Activated CD4-positive, alpha-beta memory T cell treated with anti-CD3 and anti-CD28 coated beads for 36 hours (primary cell): ENCODE measurements at regions not wholly inside any gene's neighbourhood (a gene's known extent, or its start where the extent isn't known, plus 50 kb on each side); places are given as distances from the start of the nearest gene placed in this dataset.

ENCODE experiments used
- CTCF ChIA-PET: fragments of 350-600 bp; sonication (Branson Sonifier 250); formaldehyde crosslinking; loops from one replicate; lab custom pipeline; 2021; ENCODE audit warnings: antibody characterized with exemption, inconsistent platforms; lab: Charles Lee
- POLR2A ChIA-PET: fragments of 350-600 bp; sonication (Branson Sonifier 250); formaldehyde crosslinking; loops from one replicate; lab custom pipeline; 2021; ENCODE audit warnings: antibody characterized with exemption; lab: Charles Lee
- DNase-seq: peaks from one replicate; pipeline ENCODE4 v3.0.0-alpha.2; 2020
- H3K27ac Mint-ChIP-seq: one replicate; pipeline ENCODE4 v1.8.0; 2021; ENCODE audit warnings: mixed read lengths
- H3K27me3 Mint-ChIP-seq: one replicate; pipeline ENCODE4 v1.8.0; 2021; ENCODE audit warnings: mixed read lengths
- H3K36me3 Mint-ChIP-seq: one replicate; pipeline ENCODE4 v1.8.0; 2021; ENCODE audit warnings: mixed read lengths
- H3K4me1 Mint-ChIP-seq: one replicate; pipeline ENCODE4 v1.8.0; 2021; ENCODE audit warnings: low read depth, mixed read lengths
- H3K4me3 Mint-ChIP-seq: one replicate; pipeline ENCODE4 v1.8.0; 2021; ENCODE audit warnings: mild to moderate bottlenecking, mixed read lengths
- H3K9me3 Mint-ChIP-seq: one replicate; pipeline ENCODE4 v1.8.0; 2021; ENCODE audit warnings: mixed read lengths
- intact Hi-C: fragments of 100-400 bp; cut with micrococcal nuclease; formaldehyde crosslinking; loops from one replicate; pipeline ENCODE4 v1.15.1; 2023

DNA sequence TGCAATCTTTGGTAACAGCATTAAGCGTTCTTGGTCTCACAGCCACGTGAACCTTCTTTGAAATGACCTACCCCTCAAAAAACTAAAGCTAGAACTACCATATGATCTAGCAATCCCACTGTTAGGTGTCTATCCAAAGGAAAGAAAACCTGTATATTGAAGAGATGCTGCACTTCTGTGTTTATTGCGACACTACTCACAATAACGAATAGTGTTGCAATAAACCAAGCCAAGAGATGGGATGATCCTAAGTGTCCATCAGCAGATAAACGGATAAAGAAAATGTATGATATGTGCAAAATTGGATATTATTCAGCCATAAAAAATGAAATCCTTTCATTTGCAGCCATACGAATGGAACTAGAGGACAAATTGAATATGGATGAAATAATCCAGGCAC lies 637.9 kb downstream of the EFNB2 start:
- no peaks in the 10 kb centered on the region for H3K9me3 Mint-ChIP-seq
- no peak overlapping the region for H3K4me3 Mint-ChIP-seq
- no peak overlapping the region for H3K27ac Mint-ChIP-seq
- POLR2A ChIA-PET: no interaction called here
- CTCF ChIA-PET: no interaction called here
- H3K4me1 Mint-ChIP-seq: no peaks in the 10 kb centered on the region
- no peaks in the 10 kb centered on the region for H3K36me3 Mint-ChIP-seq
- intact Hi-C loops: no loop called here
- H3K27me3 Mint-ChIP-seq: no peaks in the 10 kb centered on the region
- DNase-seq: no peak

DNA sequence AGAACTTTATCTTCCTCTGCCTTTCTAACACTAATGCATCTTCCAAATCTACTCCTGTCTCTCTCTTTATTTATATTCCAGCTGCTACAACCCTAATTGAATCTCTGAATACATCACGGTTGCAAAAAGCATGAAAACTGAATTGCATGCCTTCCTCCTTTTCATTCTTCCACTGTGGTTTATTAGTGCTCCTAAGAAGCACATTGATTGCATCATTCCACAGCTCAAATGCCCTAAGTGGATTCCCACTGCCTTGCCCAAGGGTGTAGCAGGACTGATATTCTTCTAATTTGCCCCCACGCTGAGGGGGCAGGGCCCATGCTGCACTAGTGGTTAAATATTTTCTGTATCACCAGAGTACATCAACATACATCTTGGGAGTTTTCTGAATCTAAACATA lies 640.8 kb downstream of the EFNB2 start:
- Mint-ChIP-seq H3K9me3 (no peaks in the 10 kb centered on the region), H3K4me1 (no peaks in the 10 kb centered on the region), H3K27ac (no peak overlapping the region), H3K27me3 (no peaks in the 10 kb centered on the region), H3K4me3 (no peak overlapping the region), H3K36me3 (no peaks in the 10 kb centered on the region)
- CTCF ChIA-PET: interaction anchor here (0.8 kb wide), 1 partner anchor 818 kb away, joined by 3 read pairs; no protein-coding TSS in a partner anchor
- DNase-seq: no peak
- intact Hi-C loops: no loop called here
- POLR2A ChIA-PET: no interaction called here

DNA sequence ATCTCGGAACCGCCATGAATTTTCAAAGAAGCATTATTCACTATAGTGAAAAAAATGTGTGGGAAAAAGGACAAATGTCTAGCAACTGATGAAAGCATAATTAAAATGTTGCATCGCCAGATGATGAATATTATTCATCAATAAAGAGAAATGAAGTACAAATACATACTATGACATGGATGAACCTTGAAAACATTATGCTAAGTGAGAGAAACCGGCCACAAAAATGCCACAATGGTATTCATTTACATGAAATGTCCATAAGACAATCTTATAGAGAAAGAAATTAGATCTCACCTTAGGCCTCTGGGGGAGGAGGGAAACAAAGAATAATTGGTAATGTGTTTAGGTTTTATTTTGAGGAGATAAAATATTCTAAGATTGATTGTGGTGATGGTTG lies 645.0 kb downstream of the EFNB2 start:
- no peak overlapping the region for H3K4me3 Mint-ChIP-seq
- H3K9me3 Mint-ChIP-seq: no peaks in the 10 kb centered on the region
- POLR2A ChIA-PET: no interaction called here
- H3K36me3 Mint-ChIP-seq: no peaks in the 10 kb centered on the region
- CTCF ChIA-PET: no interaction called here
- intact Hi-C loops: no loop called here
- no peak for DNase-seq
- no peak overlapping the region for H3K27ac Mint-ChIP-seq
- no peaks in the 10 kb centered on the region for H3K27me3 Mint-ChIP-seq
- no peaks in the 10 kb centered on the region for H3K4me1 Mint-ChIP-seq

DNA sequence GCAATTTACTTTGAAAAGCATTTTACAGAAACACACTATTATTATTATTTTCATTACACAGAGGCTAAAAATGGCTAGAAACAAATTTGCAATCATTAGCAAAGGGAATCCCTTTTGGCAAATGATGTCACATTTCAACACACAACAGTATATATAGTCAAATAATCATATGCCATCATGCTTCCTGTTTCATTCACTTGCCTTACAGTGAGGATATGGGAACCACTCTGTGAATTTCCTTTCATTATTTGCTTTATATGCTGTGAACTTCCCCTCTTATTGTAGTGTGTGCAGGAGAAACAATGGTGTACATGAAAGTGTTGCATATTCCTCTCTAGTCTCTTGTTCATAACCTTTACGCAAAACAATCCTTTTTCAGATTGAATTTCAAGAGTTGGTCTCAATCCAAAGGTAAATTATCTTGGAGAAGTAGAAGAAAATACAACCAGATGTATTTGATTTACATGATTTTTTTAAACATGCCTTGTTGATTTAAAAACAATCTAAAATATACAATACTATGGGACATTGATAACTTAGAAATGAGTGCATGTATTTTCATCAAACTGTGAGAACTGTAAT lies 657.3 kb downstream of the EFNB2 start:
- Mint-ChIP-seq H3K9me3 (no peaks in the 10 kb centered on the region), H3K27ac (no peak overlapping the region), H3K4me1 (no peaks in the 10 kb centered on the region), H3K27me3 (no peaks in the 10 kb centered on the region), H3K4me3 (no peak overlapping the region), H3K36me3 (no peaks in the 10 kb centered on the region)
- ChIA-PET POLR2A (no interaction called here), CTCF (no interaction called here)
- intact Hi-C loops: no loop called here
- DNase-seq: no peak

DNA sequence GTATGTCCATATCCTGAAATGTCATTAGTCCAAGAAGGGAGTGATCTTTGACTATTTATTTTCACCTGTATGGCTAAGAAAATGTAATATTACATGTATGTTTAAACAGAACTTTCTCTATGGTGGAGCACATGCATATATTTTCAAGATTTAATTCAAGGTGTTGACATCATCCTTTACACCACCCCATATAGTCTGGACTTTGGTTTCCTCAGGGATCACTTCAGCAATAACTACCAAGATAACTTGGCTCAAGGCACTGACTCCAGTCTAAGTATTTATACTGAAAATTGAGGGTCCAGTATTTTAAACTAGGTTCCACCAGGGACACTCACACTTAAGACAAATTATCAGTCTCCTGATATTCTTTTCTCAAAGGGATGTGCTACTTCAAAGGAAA lies 660.6 kb downstream of the EFNB2 start:
- CTCF ChIA-PET: no interaction called here

DNA sequence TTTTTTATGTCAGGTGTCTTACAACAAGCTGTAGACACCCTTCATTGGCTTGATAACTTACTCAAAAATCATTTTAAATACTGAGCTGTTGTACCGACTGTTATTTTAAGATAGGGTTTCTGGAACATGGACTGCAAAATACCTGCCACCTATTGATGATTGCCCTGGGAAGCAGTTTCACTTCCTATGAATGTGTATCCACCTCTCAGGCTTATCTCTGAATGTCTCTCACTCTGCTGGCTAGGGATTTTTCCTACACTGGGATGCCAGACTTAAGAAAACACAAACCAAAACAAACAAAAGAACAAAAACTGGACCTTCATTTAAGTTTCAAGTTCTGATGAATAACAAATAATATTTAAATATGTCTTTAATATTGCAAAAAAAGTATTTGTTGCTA lies 663.7 kb downstream of the EFNB2 start:
- POLR2A ChIA-PET: no interaction called here
- no peaks in the 10 kb centered on the region for H3K36me3 Mint-ChIP-seq
- no peaks in the 10 kb centered on the region for H3K9me3 Mint-ChIP-seq
- CTCF ChIA-PET: no interaction called here
- no peak for DNase-seq
- intact Hi-C loops: no loop called here
- no peaks in the 10 kb centered on the region for H3K4me1 Mint-ChIP-seq
- H3K27me3 Mint-ChIP-seq: no peaks in the 10 kb centered on the region
- no peak overlapping the region for H3K4me3 Mint-ChIP-seq
- no peak overlapping the region for H3K27ac Mint-ChIP-seq

More for the DNA sequence above, 660.6 kb downstream of the EFNB2 start:
- Mint-ChIP-seq H3K4me3 (no peak overlapping the region), H3K4me1 (no peaks in the 10 kb centered on the region), H3K9me3 (no peaks in the 10 kb centered on the region), H3K27me3 (no peaks in the 10 kb centered on the region), H3K36me3 (no peaks in the 10 kb centered on the region), H3K27ac (no peak overlapping the region)
- intact Hi-C loops: no loop called here
- POLR2A ChIA-PET: no interaction called here
- DNase-seq: no peak

DNA sequence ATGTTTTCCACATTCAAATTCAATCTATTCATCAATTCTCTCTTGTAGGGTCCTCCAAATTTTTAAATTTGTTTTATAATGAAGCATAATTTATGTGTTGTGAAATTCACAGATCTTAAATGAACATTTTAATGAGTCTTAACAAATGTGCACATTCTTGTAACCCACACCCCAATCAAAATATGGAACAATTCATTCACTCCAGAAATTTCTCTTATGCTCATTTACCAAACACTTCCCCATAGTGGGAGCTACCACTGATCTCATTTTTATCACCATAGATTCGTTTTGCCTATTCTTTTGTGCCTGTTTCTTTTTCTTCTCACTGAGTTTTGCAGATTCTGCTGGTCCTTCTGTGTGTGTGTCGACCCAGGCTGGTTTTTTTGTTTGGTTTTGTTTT lies 664.1 kb downstream of the EFNB2 start:
- Mint-ChIP-seq H3K36me3 (no peaks in the 10 kb centered on the region), H3K4me3 (no peak overlapping the region), H3K4me1 (no peaks in the 10 kb centered on the region), H3K27ac (no peak overlapping the region), H3K9me3 (no peaks in the 10 kb centered on the region), H3K27me3 (no peaks in the 10 kb centered on the region)
- ChIA-PET POLR2A (no interaction called here), CTCF (no interaction called here)
- no peak for DNase-seq
- intact Hi-C loops: no loop called here

DNA sequence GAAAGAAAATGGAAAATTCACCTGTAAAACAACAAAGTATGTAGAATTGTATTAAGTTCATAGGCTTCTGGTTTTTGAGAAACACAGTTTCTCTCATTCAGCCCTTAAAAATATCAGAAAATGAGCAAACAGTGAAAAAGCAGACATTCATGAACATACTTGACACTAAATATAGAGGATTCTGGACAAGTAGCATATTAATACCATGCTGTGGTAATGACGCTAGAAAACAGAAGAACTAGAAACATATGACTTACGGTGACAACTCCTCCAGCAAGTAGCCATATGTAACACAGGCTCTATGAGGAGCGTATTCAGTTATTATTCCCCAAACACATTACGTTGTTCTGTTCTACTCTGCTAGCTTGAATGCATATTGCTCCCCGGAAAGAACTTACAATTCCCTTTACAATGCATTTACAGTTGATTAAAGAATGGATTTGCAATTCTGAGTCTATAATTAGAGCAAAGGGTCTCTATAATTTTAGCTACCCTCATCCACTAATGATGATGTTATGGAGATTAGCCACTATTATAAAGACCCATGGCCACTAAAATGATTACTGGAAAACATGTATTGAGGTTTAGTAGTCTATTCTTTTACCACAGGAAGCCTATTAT lies 672.1 kb downstream of the EFNB2 start:
- no peaks in the 10 kb centered on the region for H3K4me1 Mint-ChIP-seq
- CTCF ChIA-PET: no interaction called here
- POLR2A ChIA-PET: no interaction called here
- H3K27me3 Mint-ChIP-seq: no peaks in the 10 kb centered on the region
- H3K27ac Mint-ChIP-seq: no peak overlapping the region
- no peak for DNase-seq
- intact Hi-C loops: no loop called here
- H3K36me3 Mint-ChIP-seq: no peaks in the 10 kb centered on the region
- H3K9me3 Mint-ChIP-seq: no peaks in the 10 kb centered on the region
- no peak overlapping the region for H3K4me3 Mint-ChIP-seq

DNA sequence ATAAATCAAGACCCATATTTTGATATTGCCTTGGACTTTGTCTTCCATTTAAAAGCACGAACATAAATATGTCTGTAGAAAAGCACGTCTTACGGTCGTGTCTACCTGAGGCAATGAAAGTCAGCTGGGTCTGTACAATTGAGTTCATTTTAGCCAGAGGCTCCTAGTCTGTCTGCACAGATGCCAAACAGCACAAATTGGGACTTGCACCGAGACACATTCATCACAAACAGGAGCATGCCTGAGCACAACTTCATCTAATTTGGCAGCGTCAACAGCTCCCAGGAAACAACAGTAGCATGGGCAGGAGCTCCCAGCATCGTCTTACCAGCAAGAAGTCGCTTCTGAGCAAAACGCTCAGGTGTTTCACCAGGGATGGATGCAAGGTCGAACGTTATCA lies 687.0 kb downstream of the EFNB2 start:
- DNase-seq: no peak
- H3K4me1 Mint-ChIP-seq: no peaks in the 10 kb centered on the region
- POLR2A ChIA-PET: no interaction called here
- H3K4me3 Mint-ChIP-seq: no peak overlapping the region
- intact Hi-C loops: no loop called here
- no peaks in the 10 kb centered on the region for H3K36me3 Mint-ChIP-seq
- H3K27me3 Mint-ChIP-seq: no peaks in the 10 kb centered on the region
- H3K9me3 Mint-ChIP-seq: peaks cover 2% of the 10 kb centered on the region
- CTCF ChIA-PET: no interaction called here
- no peak overlapping the region for H3K27ac Mint-ChIP-seq

DNA sequence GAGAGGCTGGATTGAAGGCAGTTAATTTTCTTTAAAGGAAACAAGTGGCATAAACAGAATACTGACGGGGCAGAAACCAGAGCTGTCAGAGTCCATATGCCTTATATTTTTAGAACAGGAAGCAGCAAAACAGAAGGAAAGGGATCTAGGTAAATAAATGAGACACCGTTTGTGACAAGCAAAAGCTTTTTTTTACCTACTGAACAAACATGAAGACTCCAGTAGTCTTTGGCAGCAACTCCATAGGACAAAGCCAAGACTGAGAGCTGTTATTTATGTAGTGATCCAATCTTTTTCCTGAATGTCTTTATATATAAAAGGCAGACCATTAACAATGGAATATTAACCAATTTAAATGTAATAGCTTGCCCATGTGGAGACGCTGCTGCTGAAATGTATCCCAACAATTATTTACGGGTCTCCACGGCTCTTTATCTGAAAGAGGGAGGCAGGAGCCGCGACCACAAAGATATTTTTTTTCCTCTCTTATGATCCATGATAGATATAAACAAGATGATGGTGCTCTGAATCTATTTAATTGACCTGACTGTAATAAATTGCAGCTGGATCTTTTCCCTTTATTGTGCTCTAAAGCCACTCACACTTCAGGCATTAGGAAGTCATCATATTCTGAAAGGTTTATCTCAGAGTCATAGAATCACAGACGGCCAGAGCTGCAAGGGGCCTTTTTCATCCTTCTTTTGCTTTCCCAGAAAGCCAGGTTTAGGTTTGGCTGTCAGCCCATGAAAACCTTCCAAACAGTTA lies 687.8 kb downstream of the EFNB2 start:
- no peak for DNase-seq
- H3K36me3 Mint-ChIP-seq: no peaks in the 10 kb centered on the region
- peaks cover 2% of the 10 kb centered on the region for H3K9me3 Mint-ChIP-seq
- H3K27me3 Mint-ChIP-seq: no peaks in the 10 kb centered on the region
- ChIA-PET POLR2A (no interaction called here), CTCF (no interaction called here)
- H3K4me1 Mint-ChIP-seq: no peaks in the 10 kb centered on the region
- no peak overlapping the region for H3K4me3 Mint-ChIP-seq
- H3K27ac Mint-ChIP-seq: no peak overlapping the region
- intact Hi-C loops: no loop called here

DNA sequence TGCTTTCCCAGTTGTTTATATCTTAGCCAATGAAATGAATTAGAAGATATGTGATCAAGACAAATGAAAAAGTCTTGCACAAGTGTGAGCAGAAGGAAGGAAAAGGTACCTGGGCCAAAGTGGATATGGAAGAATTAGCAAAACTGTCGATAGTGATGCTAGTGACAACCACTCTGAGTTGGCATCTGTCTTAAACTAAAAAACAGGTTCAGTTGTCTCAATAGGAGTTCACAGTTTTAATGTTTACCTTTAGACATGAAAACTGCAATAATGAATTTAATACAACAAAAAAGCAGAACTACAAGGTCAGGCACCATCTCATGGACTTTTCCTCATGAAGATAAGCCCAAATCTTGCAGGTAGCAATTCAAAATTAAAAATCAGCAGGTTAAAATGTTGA lies 688.5 kb downstream of the EFNB2 start:
- DNase-seq: no peak
- POLR2A ChIA-PET: no interaction called here
- Mint-ChIP-seq H3K27ac (no peak overlapping the region), H3K36me3 (no peaks in the 10 kb centered on the region), H3K27me3 (no peaks in the 10 kb centered on the region), H3K9me3 (peaks cover 2% of the 10 kb centered on the region), H3K4me3 (no peak overlapping the region), H3K4me1 (no peaks in the 10 kb centered on the region)
- CTCF ChIA-PET: no interaction called here
- intact Hi-C loops: no loop called here

DNA sequence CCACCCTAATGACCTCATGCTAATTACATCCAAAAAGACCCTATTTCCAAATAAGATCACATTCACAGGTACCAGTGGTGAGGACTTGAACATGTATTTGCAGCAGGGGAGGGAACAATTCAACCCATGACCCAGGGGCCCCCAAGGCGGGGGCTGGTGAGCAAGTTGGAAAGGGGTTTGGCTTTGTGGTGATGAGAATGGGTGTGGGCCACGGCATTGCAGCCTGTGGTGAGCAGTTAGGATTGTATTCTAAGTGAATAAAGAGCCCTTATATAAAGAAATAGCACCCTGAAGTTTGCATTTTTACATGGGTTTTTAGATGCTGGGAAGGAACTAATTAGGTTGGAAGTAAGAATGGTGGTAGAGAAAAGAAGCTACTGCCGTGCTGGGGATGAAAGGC lies 694.2 kb downstream of the EFNB2 start:
- Mint-ChIP-seq H3K4me3 (no peak overlapping the region), H3K4me1 (no peaks in the 10 kb centered on the region), H3K27ac (no peak overlapping the region), H3K9me3 (peaks cover 2% of the 10 kb centered on the region), H3K27me3 (no peaks in the 10 kb centered on the region), H3K36me3 (no peaks in the 10 kb centered on the region)
- DNase-seq: no peak
- CTCF ChIA-PET: no interaction called here
- POLR2A ChIA-PET: no interaction called here
- intact Hi-C loops: no loop called here

DNA sequence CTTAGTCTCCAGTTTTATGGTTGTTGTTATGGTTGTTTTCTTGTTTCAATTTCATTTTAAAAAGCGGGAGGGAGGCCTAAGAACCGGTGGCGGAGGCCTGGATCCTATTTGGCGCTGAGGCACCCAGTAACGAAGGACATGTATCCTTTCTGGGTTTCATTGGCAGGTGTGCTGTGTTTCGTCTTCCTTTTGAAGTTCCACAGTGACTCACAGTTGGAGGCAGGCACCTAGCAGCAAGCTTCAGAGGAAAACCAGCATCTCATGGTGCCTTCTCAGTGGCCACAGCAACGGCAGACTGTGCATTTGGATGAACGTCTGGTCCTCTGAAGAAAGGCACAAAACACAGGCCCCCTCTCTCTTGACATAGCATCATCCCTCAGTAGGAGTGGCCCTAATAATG lies 697.2 kb downstream of the EFNB2 start:
- no peak overlapping the region for H3K27ac Mint-ChIP-seq
- ChIA-PET CTCF (no interaction called here), POLR2A (no interaction called here)
- intact Hi-C loops: no loop called here
- no peak for DNase-seq
- no peaks in the 10 kb centered on the region for H3K36me3 Mint-ChIP-seq
- no peak overlapping the region for H3K4me3 Mint-ChIP-seq
- no peaks in the 10 kb centered on the region for H3K9me3 Mint-ChIP-seq
- H3K4me1 Mint-ChIP-seq: no peaks in the 10 kb centered on the region
- H3K27me3 Mint-ChIP-seq: no peaks in the 10 kb centered on the region
